ENCODE measurements at regions not wholly inside any gene's neighbourhood (a gene's known extent, or its start where the extent isn't known, plus 50 kb on each side); places are given as distances from the start of the nearest gene placed in this dataset.

DNA sequence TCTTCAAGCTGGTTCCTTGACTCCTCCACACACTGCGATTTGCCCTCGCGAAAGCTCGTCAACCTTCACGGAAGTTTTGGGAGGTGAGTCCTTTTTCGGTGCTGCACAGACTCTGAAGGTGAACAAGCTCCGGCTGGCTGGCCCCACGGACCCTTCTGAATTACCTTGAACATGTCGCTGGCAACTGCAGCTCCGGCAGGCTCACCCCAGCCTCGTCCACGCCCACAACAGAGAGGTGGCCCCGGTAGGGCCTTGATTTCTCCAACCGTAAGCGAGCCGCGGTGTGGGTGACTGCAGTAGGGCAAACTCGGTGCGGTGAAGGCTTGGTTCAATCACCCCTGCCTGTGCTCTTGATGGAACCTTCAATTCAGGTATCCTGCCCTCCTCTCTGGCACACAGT lies 1020.7 kb upstream of the GOT2 start:
- FAIRE-seq (no peak), ATAC-seq (no peak), DNase-seq (ENCODE audit: extremely low read depth in 1 of 4, low spot score in 3 of 4) (no peak)
- no peak overlapping the region for H2AFZ ChIP-seq (ENCODE audit: low read depth, low read length)
- intact Hi-C loops (cut with micrococcal nuclease): no loop called here
- H4K20me1 ChIP-seq (replicated peaks; ENCODE audit: control insufficient read depth, insufficient read depth, low read length): no peaks in the 10 kb centered on the region
- no peak overlapping the region for H3K9ac ChIP-seq (ENCODE audit: insufficient read depth in 1 of 2, low read depth in 2 of 2, low read length in 2 of 2)
- TF ChIP-seq RFX5 (IDR thresholded peaks at IDR 0.05; ENCODE audit: low read depth, low read length): no peak
- TF ChIP-seq, protein P1, sequence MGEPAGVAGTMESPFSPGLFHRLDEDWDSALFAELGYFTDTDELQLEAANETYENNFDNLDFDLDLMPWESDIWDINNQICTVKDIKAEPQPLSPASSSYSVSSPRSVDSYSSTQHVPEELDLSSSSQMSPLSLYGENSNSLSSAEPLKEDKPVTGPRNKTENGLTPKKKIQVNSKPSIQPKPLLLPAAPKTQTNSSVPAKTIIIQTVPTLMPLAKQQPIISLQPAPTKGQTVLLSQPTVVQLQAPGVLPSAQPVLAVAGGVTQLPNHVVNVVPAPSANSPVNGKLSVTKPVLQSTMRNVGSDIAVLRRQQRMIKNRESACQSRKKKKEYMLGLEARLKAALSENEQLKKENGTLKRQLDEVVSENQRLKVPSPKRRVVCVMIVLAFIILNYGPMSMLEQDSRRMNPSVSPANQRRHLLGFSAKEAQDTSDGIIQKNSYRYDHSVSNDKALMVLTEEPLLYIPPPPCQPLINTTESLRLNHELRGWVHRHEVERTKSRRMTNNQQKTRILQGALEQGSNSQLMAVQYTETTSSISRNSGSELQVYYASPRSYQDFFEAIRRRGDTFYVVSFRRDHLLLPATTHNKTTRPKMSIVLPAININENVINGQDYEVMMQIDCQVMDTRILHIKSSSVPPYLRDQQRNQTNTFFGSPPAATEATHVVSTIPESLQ (CRISPR knock-in tag; IDR thresholded peaks at IDR 0.05): no peak
- TF ChIP-seq, protein P2, sequence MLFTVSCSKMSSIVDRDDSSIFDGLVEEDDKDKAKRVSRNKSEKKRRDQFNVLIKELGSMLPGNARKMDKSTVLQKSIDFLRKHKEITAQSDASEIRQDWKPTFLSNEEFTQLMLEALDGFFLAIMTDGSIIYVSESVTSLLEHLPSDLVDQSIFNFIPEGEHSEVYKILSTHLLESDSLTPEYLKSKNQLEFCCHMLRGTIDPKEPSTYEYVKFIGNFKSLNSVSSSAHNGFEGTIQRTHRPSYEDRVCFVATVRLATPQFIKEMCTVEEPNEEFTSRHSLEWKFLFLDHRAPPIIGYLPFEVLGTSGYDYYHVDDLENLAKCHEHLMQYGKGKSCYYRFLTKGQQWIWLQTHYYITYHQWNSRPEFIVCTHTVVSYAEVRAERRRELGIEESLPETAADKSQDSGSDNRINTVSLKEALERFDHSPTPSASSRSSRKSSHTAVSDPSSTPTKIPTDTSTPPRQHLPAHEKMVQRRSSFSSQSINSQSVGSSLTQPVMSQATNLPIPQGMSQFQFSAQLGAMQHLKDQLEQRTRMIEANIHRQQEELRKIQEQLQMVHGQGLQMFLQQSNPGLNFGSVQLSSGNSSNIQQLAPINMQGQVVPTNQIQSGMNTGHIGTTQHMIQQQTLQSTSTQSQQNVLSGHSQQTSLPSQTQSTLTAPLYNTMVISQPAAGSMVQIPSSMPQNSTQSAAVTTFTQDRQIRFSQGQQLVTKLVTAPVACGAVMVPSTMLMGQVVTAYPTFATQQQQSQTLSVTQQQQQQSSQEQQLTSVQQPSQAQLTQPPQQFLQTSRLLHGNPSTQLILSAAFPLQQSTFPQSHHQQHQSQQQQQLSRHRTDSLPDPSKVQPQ (CRISPR knock-in tag; IDR thresholded peaks at IDR 0.05; ENCODE audit: borderline replicate concordance): no peak
- TF ChIP-seq POLR2AphosphoS2 (IDR thresholded peaks at IDR 0.05; ENCODE audit: low read length): no peak
- no peak for TF ChIP-seq FOXJ3 (CRISPR knock-in tag; IDR thresholded peaks at IDR 0.05)
- no peak for TF ChIP-seq SRSF1 (IDR thresholded peaks at IDR 0.05; ENCODE audit: low read depth, low read length)
- TF ChIP-seq SMAD3 (CRISPR knock-in tag; conservative IDR thresholded peaks at IDR 0.05): no peak
- no peak for TF ChIP-seq ZNF282 (CRISPR knock-in tag; IDR thresholded peaks at IDR 0.05)
- no peaks in the 10 kb centered on the region for H3K36me3 ChIP-seq (ENCODE audit: control insufficient read depth, insufficient read depth, low read length)
- no peaks in the 10 kb centered on the region for H3K9me3 ChIP-seq (replicated peaks; ENCODE audit: control insufficient read depth, insufficient read depth, low read depth, low read length)
- H3K4me2 ChIP-seq (ENCODE audit: insufficient read depth, low read length): no peak overlapping the region
- no peak overlapping the region for H3K4me3 ChIP-seq
- H3K79me2 ChIP-seq (ENCODE audit: control insufficient read depth, insufficient read depth, low read length): no peaks in the 10 kb centered on the region
- CTCF ChIA-PET (ENCODE audit: low intra/inter-chr PET ratio): no interaction called here
- H3K9me1 ChIP-seq (ENCODE audit: control insufficient read depth, insufficient read depth, low read length): no peaks in the 10 kb centered on the region
- no peaks in the 10 kb centered on the region for H3K4me1 ChIP-seq (replicated peaks in 1 of 2; ENCODE audit: control insufficient read depth in 2 of 2, insufficient read depth in 2 of 2, low read length in 2 of 2)
- no peak overlapping the region for H3K27ac ChIP-seq (ENCODE audit: extremely low read depth, low read depth, low read length)
- BruUV-seq (replicated peaks): no TSS peak
- 1% methylated on average over 17 of the region's 19 CpGs for WGBS (ENCODE audit: insufficient coverage, low coverage, missing lambda C conversion rate)
- H3K27me3 ChIP-seq (ENCODE audit: control insufficient read depth in 2 of 2, insufficient read depth in 2 of 2, low read length in 2 of 2): no peaks in the 10 kb centered on the region
- POLR2A ChIA-PET: no interaction called here
- in situ Hi-C loops (cut with MboI): no loop called here
